Left lung (tissue), 4 donors: ENCODE measurements at regions not wholly inside any gene's neighbourhood (a gene's known extent, or its start where the extent isn't known, plus 50 kb on each side); places are given as distances from the start of the nearest gene placed in this dataset.

Experiments used
- ATAC-seq: fragments of 200-7000 bp; cut with Tn5 transposase; one replicate; pipeline ENCODE4 v1.9.1; 2020; ENCODE audit warnings: moderate library complexity
- DNase-seq, 4 donors: peaks; one replicate each; pipeline ENCODE4 v3.0.0-alpha.2; 2013 to 2020
- H3K27ac ChIP-seq, 2 donors: fragments of 200-600 bp; sonication (generic) in 1 of 2; one replicate each; pipeline versions ENCODE4 v1.5.0 to v1.8.0; 2020 to 2021
- H3K27me3 ChIP-seq, 2 donors: fragments of 200-600 bp; sonication (generic) in 1 of 2; one replicate each; pipeline versions ENCODE4 v1.5.0 to v1.8.0; 2020 to 2021
- H3K36me3 ChIP-seq, 2 donors: fragments of 200-600 bp; sonication (generic) in 1 of 2; one replicate each; pipeline versions ENCODE4 v1.5.0 to v1.8.0; 2020 to 2021
- H3K4me1 ChIP-seq, 2 donors: fragments of 200-600 bp; one replicate each; pipeline ENCODE4 v1.8.0; 2021
- H3K4me3 ChIP-seq, 2 donors: fragments of 200-600 bp; sonication (generic) in 1 of 2; one replicate each; pipeline versions ENCODE4 v1.5.0 to v1.8.0; 2020 to 2021; ENCODE audit warnings: mild to moderate bottlenecking in 1 of 2
- H3K9me3 ChIP-seq, 2 donors: fragments of 200-600 bp; sonication (generic) in 1 of 2; one replicate each; pipeline versions ENCODE4 v1.5.0 to v1.8.0; 2020 to 2021
- CTCF ChIP-seq, 2 donors: fragments of 200-600 bp; sonication (generic) in 1 of 2; IDR thresholded peaks; one replicate each; pipeline versions ENCODE4 v1.5.0 to v1.8.0; 2021; ENCODE audit warnings: antibody characterized with exemption in 2 of 2
- intact Hi-C, 2 donors: fragments of 100-400 bp; cut with DNase I; formaldehyde crosslinking; loops; one replicate each; pipeline versions ENCODE4 v1.11.2 to v1.14.2; 2022
- donor health status: DM: no; HTN: yes; CAD: no.
- donor health status: DM: no; HTN: no; CAD: no.

GRCh38 chr10:124293616-124294449, 124.9 kb downstream of the OAT start:
- ATAC-seq (no peak), DNase-seq (peak in 2 of 4 donors; percentile 23 to 54)
- intact Hi-C loops = no loop called here
- Histone ChIP-seq H3K27ac (no peak overlapping the region), H3K4me3 (no peak overlapping the region), H3K4me1 (peaks cover 0 to 36% of the 10 kb centered on the region in 2 donors), H3K27me3 (no peaks in the 10 kb centered on the region), H3K9me3 (no peaks in the 10 kb centered on the region), H3K36me3 (no peaks in the 10 kb centered on the region)
- no peak for TF ChIP-seq CTCF (IDR thresholded peaks at IDR 0.05)

GRCh38 chr10:124292911-124293615, 125.7 kb downstream of the OAT start:
- Histone ChIP-seq H3K36me3 (no peaks in the 10 kb centered on the region), H3K4me3 (no peak overlapping the region), H3K27me3 (no peaks in the 10 kb centered on the region), H3K9me3 (no peaks in the 10 kb centered on the region), H3K4me1 (peaks cover 0 to 36% of the 10 kb centered on the region in 2 donors), H3K27ac (no peak overlapping the region)
- peak in 2 of 4 donors; percentile 19 to 73 for DNase-seq
- intact Hi-C loops = no loop called here
- TF ChIP-seq CTCF (IDR thresholded peaks at IDR 0.05) = no peak
- no peak for ATAC-seq

DNA sequence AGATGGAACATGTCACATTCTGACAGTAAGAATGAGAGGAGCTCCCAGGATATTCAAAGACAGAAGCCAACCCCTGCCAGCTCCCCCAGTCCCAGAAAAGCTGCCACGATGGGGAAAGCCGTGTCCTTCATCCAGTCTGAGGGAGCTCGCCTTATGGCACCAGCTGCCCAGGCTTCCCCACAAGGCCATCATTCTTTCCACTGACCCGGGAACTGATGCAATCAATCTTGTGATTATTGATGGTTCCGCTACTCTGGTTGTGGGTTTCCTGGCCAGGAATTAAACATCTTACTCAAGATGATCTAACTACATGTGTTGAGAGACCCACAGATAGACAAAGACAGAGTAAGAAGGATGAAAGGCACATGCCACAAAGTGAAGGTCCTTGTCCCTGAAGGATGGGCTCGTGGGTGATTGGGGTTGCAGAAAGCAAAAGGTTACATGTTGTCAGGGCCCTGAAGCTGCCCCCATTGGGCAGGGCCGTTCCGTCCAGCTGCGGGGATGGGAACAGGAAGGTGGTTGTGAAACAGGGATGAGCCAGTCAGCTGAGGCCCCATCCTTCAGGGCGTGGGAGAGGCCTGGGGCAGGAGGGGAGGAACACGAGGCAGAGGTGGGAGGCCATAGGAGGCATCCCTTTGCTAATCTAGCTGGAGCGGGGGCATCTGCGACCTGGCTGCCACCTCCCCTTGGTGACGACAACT, 127.6 kb downstream of the OAT start:
- no peak overlapping the region for H3K4me3 ChIP-seq
- DNase-seq (peak in 2 of 4 donors; percentile 81 to 92), ATAC-seq (peak; percentile 81)
- no peaks in the 10 kb centered on the region for H3K36me3 ChIP-seq
- H3K4me1 ChIP-seq = peaks cover 0 to 54% of the 10 kb centered on the region in 2 donors
- intact Hi-C loops = no loop called here
- H3K27me3 ChIP-seq = no peaks in the 10 kb centered on the region
- peak overlapping the region in 1 of 2 donors; percentile 82 for H3K27ac ChIP-seq
- no peak for TF ChIP-seq CTCF (IDR thresholded peaks at IDR 0.05)
- no peaks in the 10 kb centered on the region for H3K9me3 ChIP-seq

- H3K36me3 ChIP-seq = no peaks in the 10 kb centered on the region
- no peak for TF ChIP-seq CTCF (IDR thresholded peaks at IDR 0.05)
- H3K9me3 ChIP-seq = no peaks in the 10 kb centered on the region
- peak overlapping the region in 1 of 2 donors; percentile 82 for H3K27ac ChIP-seq
- intact Hi-C loops = no loop called here
- H3K27me3 ChIP-seq = no peaks in the 10 kb centered on the region
- H3K4me3 ChIP-seq = no peak overlapping the region
- peaks cover 0 to 62% of the 10 kb centered on the region in 2 donors for H3K4me1 ChIP-seq
- peak; percentile 56 for ATAC-seq
- DNase-seq = peak in 2 of 4 donors; percentile 61 to 85
Measured at GRCh38 chr10:124289851-124290795, 128.6 kb downstream of the OAT start.
